ENCODE measurements at regions not wholly inside any gene's neighbourhood (a gene's known extent, or its start where the extent isn't known, plus 50 kb on each side); places are given as distances from the start of the nearest gene placed in this dataset.

DNA sequence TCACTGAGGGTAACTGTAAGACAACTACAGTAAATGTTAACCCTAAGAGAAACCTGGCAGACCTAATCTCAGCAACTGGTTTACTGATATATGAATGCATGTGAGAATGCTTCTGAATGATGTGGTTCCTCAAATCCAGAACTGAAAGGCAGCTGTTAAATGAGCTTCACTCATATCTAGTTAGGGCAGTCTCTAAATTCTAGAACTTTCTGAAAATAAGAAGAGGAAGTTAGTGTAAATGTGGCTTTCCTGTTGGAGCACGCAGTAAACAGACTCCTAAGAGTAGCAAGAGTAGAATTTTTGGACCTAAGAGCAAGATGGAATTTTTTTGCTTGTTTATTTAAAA lies 117.9 kb upstream of the KCNN2 start:
- no peak for TF ChIP-seq TAF15 (IDR thresholded peaks at IDR 0.05; ENCODE audit: low read depth, low read length)
- TF ChIP-seq EP300 (IDR thresholded peaks at IDR 0.05; ENCODE audit: low read length): no peak
- TF ChIP-seq, protein P1, sequence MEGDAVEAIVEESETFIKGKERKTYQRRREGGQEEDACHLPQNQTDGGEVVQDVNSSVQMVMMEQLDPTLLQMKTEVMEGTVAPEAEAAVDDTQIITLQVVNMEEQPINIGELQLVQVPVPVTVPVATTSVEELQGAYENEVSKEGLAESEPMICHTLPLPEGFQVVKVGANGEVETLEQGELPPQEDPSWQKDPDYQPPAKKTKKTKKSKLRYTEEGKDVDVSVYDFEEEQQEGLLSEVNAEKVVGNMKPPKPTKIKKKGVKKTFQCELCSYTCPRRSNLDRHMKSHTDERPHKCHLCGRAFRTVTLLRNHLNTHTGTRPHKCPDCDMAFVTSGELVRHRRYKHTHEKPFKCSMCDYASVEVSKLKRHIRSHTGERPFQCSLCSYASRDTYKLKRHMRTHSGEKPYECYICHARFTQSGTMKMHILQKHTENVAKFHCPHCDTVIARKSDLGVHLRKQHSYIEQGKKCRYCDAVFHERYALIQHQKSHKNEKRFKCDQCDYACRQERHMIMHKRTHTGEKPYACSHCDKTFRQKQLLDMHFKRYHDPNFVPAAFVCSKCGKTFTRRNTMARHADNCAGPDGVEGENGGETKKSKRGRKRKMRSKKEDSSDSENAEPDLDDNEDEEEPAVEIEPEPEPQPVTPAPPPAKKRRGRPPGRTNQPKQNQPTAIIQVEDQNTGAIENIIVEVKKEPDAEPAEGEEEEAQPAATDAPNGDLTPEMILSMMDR (IDR thresholded peaks at IDR 0.05 in 2 of 3, conservative IDR thresholded peaks at IDR 0.05 in 1 of 3; ENCODE audit: insufficient read depth in 2 of 3, low read depth in 1 of 3, low read length in 3 of 3): no peak
- TF ChIP-seq TCF3 (CRISPR knock-in tag; IDR thresholded peaks at IDR 0.05): no peak
- TF ChIP-seq SIN3B (IDR thresholded peaks at IDR 0.05; ENCODE audit: low read depth): no peak
- no peak for TF ChIP-seq MCM7 (IDR thresholded peaks at IDR 0.05)
- TF ChIP-seq, protein P2, sequence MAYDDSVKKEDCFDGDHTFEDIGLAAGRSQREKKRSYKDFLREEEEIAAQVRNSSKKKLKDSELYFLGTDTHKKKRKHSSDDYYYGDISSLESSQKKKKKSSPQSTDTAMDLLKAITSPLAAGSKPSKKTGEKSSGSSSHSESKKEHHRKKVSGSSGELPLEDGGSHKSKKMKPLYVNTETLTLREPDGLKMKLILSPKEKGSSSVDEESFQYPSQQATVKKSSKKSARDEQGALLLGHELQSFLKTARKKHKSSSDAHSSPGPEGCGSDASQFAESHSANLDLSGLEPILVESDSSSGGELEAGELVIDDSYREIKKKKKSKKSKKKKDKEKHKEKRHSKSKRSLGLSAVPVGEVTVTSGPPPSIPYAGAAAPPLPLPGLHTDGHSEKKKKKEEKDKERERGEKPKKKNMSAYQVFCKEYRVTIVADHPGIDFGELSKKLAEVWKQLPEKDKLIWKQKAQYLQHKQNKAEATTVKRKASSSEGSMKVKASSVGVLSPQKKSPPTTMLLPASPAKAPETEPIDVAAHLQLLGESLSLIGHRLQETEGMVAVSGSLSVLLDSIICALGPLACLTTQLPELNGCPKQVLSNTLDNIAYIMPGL (CRISPR knock-in tag; IDR thresholded peaks at IDR 0.05): no peak
- no peak for TF ChIP-seq MAFF (IDR thresholded peaks at IDR 0.05; ENCODE audit: low read length)
- TF ChIP-seq, protein P3, sequence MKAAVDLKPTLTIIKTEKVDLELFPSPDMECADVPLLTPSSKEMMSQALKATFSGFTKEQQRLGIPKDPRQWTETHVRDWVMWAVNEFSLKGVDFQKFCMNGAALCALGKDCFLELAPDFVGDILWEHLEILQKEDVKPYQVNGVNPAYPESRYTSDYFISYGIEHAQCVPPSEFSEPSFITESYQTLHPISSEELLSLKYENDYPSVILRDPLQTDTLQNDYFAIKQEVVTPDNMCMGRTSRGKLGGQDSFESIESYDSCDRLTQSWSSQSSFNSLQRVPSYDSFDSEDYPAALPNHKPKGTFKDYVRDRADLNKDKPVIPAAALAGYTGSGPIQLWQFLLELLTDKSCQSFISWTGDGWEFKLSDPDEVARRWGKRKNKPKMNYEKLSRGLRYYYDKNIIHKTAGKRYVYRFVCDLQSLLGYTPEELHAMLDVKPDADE (conservative IDR thresholded peaks at IDR 0.05; ENCODE audit: control insufficient read depth, low read depth, low read length): no peak
- no peak for TF ChIP-seq RNF2 (IDR thresholded peaks at IDR 0.05)
- TF ChIP-seq GTF2F1 (IDR thresholded peaks at IDR 0.05; ENCODE audit: low read depth, low read length): no peak
- no peak for TF ChIP-seq KDM1A (IDR thresholded peaks at IDR 0.05)
- no peak for TF ChIP-seq ZFX (CRISPR knock-in tag; IDR thresholded peaks at IDR 0.05)
